ENCODE measurements at regions not wholly inside any gene's neighbourhood (a gene's known extent, or its start where the extent isn't known, plus 50 kb on each side); places are given as distances from the start of the nearest gene placed in this dataset.

DNA sequence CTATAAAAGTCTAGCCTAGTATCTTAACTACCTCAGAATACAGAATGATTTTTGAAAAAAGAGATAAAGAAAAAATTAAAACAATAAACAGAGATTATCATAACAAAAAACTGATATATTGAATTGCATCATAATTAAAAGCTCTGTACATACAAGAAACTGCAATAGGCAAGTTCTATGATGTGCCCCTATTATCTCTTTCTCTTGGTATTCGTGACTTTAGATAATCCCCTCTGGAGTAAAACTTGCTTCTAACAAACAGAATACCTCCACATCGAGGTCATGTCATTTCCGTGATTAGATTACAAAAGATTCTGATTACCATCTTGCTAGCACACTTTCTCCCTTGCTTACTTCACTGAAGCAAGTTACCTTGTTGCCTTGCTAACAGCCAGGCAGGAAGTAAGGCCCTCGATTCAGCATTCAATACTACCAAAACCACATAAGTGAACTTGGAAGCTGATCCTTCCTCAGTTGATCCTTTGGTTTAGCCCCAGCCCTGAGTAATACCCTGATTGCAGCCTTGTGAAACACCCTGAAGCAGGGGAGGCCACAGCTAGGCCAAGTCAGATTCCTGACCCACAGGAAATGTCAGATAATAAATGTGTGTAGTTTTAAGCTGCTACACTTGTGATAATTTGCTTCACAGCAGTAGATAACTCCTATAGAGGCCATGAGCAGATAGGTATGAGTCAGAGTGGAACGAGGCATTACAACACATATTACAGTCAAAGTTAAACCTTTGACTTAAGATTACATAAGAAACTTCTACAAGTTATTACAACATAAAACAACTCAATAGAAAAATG lies 53.7 kb upstream of the TMX4 start:
- Histone ChIP-seq H3K27ac (no peak overlapping the region), H3K27me3 (ENCODE audit: low read depth) (no peaks in the 10 kb centered on the region), H3K36me3 (no peaks in the 10 kb centered on the region), H3K9me3 (no peaks in the 10 kb centered on the region), H3K4me3 (no peak overlapping the region), H3K4me1 (no peaks in the 10 kb centered on the region)
- ATAC-seq (peak; percentile 51 to 54), DNase-seq (no peak)
- TF ChIP-seq, protein P1, sequence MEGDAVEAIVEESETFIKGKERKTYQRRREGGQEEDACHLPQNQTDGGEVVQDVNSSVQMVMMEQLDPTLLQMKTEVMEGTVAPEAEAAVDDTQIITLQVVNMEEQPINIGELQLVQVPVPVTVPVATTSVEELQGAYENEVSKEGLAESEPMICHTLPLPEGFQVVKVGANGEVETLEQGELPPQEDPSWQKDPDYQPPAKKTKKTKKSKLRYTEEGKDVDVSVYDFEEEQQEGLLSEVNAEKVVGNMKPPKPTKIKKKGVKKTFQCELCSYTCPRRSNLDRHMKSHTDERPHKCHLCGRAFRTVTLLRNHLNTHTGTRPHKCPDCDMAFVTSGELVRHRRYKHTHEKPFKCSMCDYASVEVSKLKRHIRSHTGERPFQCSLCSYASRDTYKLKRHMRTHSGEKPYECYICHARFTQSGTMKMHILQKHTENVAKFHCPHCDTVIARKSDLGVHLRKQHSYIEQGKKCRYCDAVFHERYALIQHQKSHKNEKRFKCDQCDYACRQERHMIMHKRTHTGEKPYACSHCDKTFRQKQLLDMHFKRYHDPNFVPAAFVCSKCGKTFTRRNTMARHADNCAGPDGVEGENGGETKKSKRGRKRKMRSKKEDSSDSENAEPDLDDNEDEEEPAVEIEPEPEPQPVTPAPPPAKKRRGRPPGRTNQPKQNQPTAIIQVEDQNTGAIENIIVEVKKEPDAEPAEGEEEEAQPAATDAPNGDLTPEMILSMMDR (IDR thresholded peaks at IDR 0.05): no peak
- intact Hi-C loops (cut with DNase I): no loop called here

DNA sequence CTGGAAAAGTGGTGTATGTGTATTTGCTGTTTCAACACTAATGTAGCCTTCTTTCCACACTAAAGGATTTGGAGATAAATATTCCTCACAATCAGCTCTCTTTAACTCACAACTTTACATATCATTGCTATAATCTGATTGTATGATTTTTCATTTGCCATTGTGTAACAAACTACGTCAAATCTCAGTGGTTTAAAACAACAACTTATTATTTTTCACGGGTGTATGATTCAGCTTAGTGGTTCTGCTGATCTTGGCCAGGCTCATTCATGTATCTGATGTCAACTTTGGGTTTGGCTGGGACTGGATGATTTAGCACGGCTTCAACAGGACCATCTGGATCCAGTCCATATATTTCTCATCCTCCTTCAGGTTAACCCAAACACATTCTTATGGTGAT lies 55.4 kb upstream of the TMX4 start:
- no peak for DNase-seq
- Histone ChIP-seq H3K27ac (no peak overlapping the region), H3K27me3 (ENCODE audit: low read depth) (no peaks in the 10 kb centered on the region), H3K36me3 (no peaks in the 10 kb centered on the region), H3K4me1 (no peaks in the 10 kb centered on the region), H3K9me3 (no peaks in the 10 kb centered on the region), H3K4me3 (no peak overlapping the region)
- ATAC-seq: no peak
- intact Hi-C loops (cut with DNase I): no loop called here
- TF ChIP-seq, protein P1 (IDR thresholded peaks at IDR 0.05): no peak

DNA sequence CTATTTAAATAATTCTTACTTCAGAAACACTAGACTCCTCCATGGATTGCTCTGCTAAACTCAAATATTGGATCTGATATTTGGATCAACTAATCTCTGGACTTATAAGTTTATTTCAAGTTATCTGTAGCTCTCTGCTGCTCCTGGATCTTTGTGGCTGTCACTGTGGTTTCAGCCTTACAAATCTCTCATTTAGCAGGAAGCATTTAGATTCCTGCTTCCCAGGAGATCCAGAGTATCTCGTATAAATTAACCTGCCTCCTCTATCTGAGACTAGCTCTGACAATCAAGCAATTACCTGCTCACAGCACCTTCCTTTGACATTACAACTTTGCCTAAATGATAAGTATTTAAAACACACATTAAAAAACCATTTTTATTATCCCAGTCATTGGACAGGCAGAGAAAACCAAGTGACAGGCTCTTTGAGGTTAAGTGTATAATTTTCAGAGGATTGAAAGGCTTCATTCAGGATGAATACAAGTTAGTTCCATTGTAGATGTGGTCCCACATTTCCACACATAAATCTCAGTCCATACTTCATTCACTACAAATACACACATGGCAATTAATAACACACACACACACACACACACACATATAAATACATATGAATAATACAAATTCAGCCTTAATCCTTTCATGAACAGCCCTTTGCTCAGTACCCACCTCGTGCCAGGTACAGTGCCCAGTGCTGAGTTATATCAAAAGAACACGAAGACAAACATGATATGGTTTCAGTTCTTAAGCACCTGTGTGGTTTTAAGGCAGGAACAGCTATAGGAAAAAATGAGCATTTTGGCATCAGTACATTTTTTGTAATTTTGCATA lies 55.5 kb upstream of the PLCB1 start:
- no peaks in the 10 kb centered on the region for H3K9me3 ChIP-seq
- TF ChIP-seq, protein P1 (IDR thresholded peaks at IDR 0.05): no peak
- no peaks in the 10 kb centered on the region for H3K36me3 ChIP-seq
- H3K4me3 ChIP-seq: no peak overlapping the region
- intact Hi-C loops (cut with DNase I): no loop called here
- DNase-seq (no peak), ATAC-seq (no peak)
- H3K4me1 ChIP-seq: no peaks in the 10 kb centered on the region
- no peaks in the 10 kb centered on the region for H3K27me3 ChIP-seq (ENCODE audit: low read depth)
- no peak overlapping the region for H3K27ac ChIP-seq

DNA sequence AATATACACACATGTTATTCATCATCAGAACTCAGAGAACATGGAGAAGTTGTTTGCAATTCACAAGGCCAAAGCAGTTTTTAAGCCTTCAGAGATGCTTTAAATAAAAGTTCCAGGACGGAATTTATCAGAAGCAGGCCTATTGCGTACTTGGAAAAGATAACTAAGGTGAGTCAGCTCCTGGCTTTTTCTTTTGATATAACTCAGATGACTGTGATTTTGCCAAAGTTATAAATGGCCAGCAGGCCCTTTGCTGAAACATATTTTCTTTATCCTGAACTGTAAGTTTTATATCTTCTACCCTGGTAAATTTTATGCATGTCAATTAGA lies 55.0 kb upstream of the PLCB1 start:
- ATAC-seq (no peak), DNase-seq (no peak)
- Histone ChIP-seq H3K27me3 (ENCODE audit: low read depth) (no peaks in the 10 kb centered on the region), H3K4me1 (no peaks in the 10 kb centered on the region), H3K36me3 (no peaks in the 10 kb centered on the region), H3K9me3 (no peaks in the 10 kb centered on the region), H3K4me3 (no peak overlapping the region), H3K27ac (no peak overlapping the region)
- intact Hi-C loops (cut with DNase I): no loop called here
- TF ChIP-seq, protein P1 (IDR thresholded peaks at IDR 0.05): no peak

GRCh38 chr20:8078528-8078914 lies 53.5 kb upstream of the PLCB1 start:
- intact Hi-C loops (cut with DNase I): no loop called here
- DNase-seq (no peak), ATAC-seq (no peak)
- no peaks in the 10 kb centered on the region for H3K4me1 ChIP-seq
- H3K9me3 ChIP-seq: no peaks in the 10 kb centered on the region
- no peak overlapping the region for H3K4me3 ChIP-seq
- H3K27ac ChIP-seq: no peak overlapping the region
- TF ChIP-seq, protein P1 (IDR thresholded peaks at IDR 0.05): no peak
- no peaks in the 10 kb centered on the region for H3K27me3 ChIP-seq (ENCODE audit: low read depth)
- no peaks in the 10 kb centered on the region for H3K36me3 ChIP-seq

All from lower lobe of right lung (tissue), 2 donors.